GM23338 (cell line): ENCODE measurements at regions not wholly inside any gene's neighbourhood (a gene's known extent, or its start where the extent isn't known, plus 50 kb on each side); places are given as distances from the start of the nearest gene placed in this dataset.

Experiments used
- ATAC-seq: fragments of 200-7000 bp; cut with Tn5 transposase; 3 replicates; pipeline ENCODE4 v1.9.1; 2020
- DNase-seq: peaks from one replicate; pipeline ENCODE4 v3.0.0-alpha.2; 2015; ENCODE audit warnings: low spot score
- H2AFZ ChIP-seq: fragments of 200-600 bp; sonication (generic); 2 replicates; pipeline ENCODE4 v1.8.0; 2016; ENCODE audit warnings: antibody characterized with exemption, mild to moderate bottlenecking, moderate library complexity
- H3F3A ChIP-seq: fragments of 200-600 bp; sonication (generic); replicated peaks from 2 replicates; pipeline ENCODE4 v1.8.0; 2017; ENCODE audit warnings: antibody characterized with exemption, mixed run types, low read depth
- H3K27ac ChIP-seq: fragments of 200-600 bp; sonication (generic); 2 replicates; pipeline ENCODE4 v1.6.1; 2016; ENCODE audit warnings: low read depth
- H3K27me3 ChIP-seq: fragments of 200-600 bp; sonication (generic); 2 replicates; pipeline ENCODE4 v1.8.0; 2016; ENCODE audit warnings: mild to moderate bottlenecking, mixed run types, moderate library complexity; ENCODE audit not compliant: insufficient read depth
- H3K36me3 ChIP-seq: fragments of 200-600 bp; sonication (generic); 2 replicates; pipeline ENCODE4 v1.8.0; 2016; ENCODE audit warnings: mild to moderate bottlenecking; ENCODE audit not compliant: insufficient read depth
- H3K4me1 ChIP-seq: fragments of 200-600 bp; sonication (generic); 2 replicates; pipeline ENCODE4 v1.8.0; 2016; ENCODE audit warnings: mild to moderate bottlenecking, moderate library complexity; ENCODE audit not compliant: insufficient read depth
- H3K4me2 ChIP-seq: fragments of 200-600 bp; sonication (generic); 2 replicates; pipeline ENCODE4 v1.7.1; 2017; ENCODE audit warnings: mixed run types
- H3K4me3 ChIP-seq: fragments of 200-600 bp; sonication (generic); 2 replicates; pipeline ENCODE4 v1.6.1; 2016; ENCODE audit warnings: mixed run types
- H3K79me2 ChIP-seq: fragments of 200-600 bp; sonication (generic); replicated peaks from 2 replicates; pipeline ENCODE4 v1.8.0; 2017; ENCODE audit warnings: mild to moderate bottlenecking; ENCODE audit not compliant: insufficient read depth
- H3K9me2 ChIP-seq: fragments of 200-600 bp; sonication (generic); 2 replicates; pipeline ENCODE4 v1.8.0; 2017; ENCODE audit not compliant: insufficient read depth
- H4K20me1 ChIP-seq: fragments of 200-600 bp; sonication (generic); replicated peaks from 2 replicates; pipeline ENCODE4 v1.8.0; 2017; ENCODE audit warnings: mild to moderate bottlenecking; ENCODE audit not compliant: insufficient read depth
- H3K27ac Mint-ChIP-seq: 2 replicates; pipeline ENCODE4 v1.8.0; 2020; ENCODE audit warnings: inconsistent platforms, mild to moderate bottlenecking, moderate library complexity, mixed read lengths
- H3K27me3 Mint-ChIP-seq: 3 replicates; pipeline ENCODE4 v1.8.0; 2022; ENCODE audit warnings: low read depth, mild to moderate bottlenecking, moderate library complexity, mixed read lengths, inconsistent platforms; ENCODE audit not compliant: insufficient read depth, poor library complexity
- H3K36me3 Mint-ChIP-seq: 3 replicates; pipeline ENCODE4 v1.8.0; 2021; ENCODE audit warnings: low read depth, mild to moderate bottlenecking, inconsistent platforms, moderate library complexity, mixed read lengths
- H3K4me1 Mint-ChIP-seq: 3 replicates; pipeline ENCODE4 v1.8.0; 2020; ENCODE audit warnings: mild to moderate bottlenecking, inconsistent platforms, mixed read lengths
- H3K4me3 Mint-ChIP-seq: 3 replicates; pipeline ENCODE4 v1.8.0; 2021; ENCODE audit warnings: moderate library complexity, mild to moderate bottlenecking, inconsistent platforms, mixed read lengths
- H3K9me3 Mint-ChIP-seq: 3 replicates; pipeline ENCODE4 v1.8.0; 2020; ENCODE audit warnings: moderate library complexity, mild to moderate bottlenecking, inconsistent platforms, mixed read lengths
- CREB1 ChIP-seq: fragments of 250-450 bp; sonication (Bioruptor Pico); IDR thresholded peaks from 2 replicates; pipeline ENCODE4 v1.5.0; 2020; ENCODE audit warnings: low read depth, mild to moderate bottlenecking, moderate library complexity
- EZH2 ChIP-seq: fragments of 200-600 bp; sonication (generic); IDR thresholded peaks from one replicate; pipeline ENCODE4 v1.8.0; 2017; ENCODE audit warnings: antibody characterized with exemption, mild to moderate bottlenecking, low read depth; ENCODE audit not compliant: unreplicated experiment
- EZH2phosphoT487 ChIP-seq: fragments of 200-600 bp; sonication (generic); IDR thresholded peaks from one replicate; pipeline ENCODE4 v1.8.1; 2018; ENCODE audit warnings: antibody characterized with exemption; ENCODE audit not compliant: unreplicated experiment
- JUNB ChIP-seq: IDR thresholded peaks from one replicate; pipeline ENCODE4 v1.6.1; 2016; ENCODE audit warnings: antibody characterized with exemption; ENCODE audit not compliant: unreplicated experiment
- NANOG ChIP-seq: IDR thresholded peaks from 2 replicates; pipeline ENCODE4 v1.6.1; 2016; ENCODE audit warnings: antibody characterized with exemption, borderline replicate concordance
- POLR2AphosphoS5 ChIP-seq: IDR thresholded peaks from 2 replicates; pipeline ENCODE4 v1.6.1; 2016; ENCODE audit warnings: antibody characterized with exemption, low read depth
- STAT1 ChIP-seq: IDR thresholded peaks from one replicate; pipeline ENCODE4 v1.6.1; 2016; ENCODE audit warnings: antibody characterized with exemption; ENCODE audit not compliant: unreplicated experiment
- ZNF331 ChIP-seq: fragments of 250-450 bp; sonication (Bioruptor Pico); IDR thresholded peaks from 2 replicates; pipeline ENCODE4 v1.5.0; 2020; ENCODE audit warnings: low read depth, mild to moderate bottlenecking, moderate library complexity
- TF ChIP-seq, protein P1 (sequence below): IDR thresholded peaks from one replicate; pipeline ENCODE4 v1.6.1; 2018; ENCODE audit warnings: antibody characterized with exemption; ENCODE audit not compliant: unreplicated experiment
- TF ChIP-seq, protein P2 (sequence below): fragments of 250-450 bp; sonication (Bioruptor Pico); IDR thresholded peaks from 2 replicates; pipeline ENCODE4 v1.5.0; 2020; ENCODE audit warnings: mild to moderate bottlenecking, moderate library complexity
- TF ChIP-seq, protein P3 (sequence below), 2 experiments: fragments of 200-600 bp in 1 of 2; sonication (generic) in 1 of 2; conservative IDR thresholded peaks; 2 replicates each; pipeline versions ENCODE4 v1.5.1 to v1.6.1; 2016 to 2017; ENCODE audit warnings: antibody characterized with exemption in 2 of 2, low read depth in 2 of 2, mild to moderate bottlenecking in 2 of 2, moderate library complexity in 1 of 2

DNA sequence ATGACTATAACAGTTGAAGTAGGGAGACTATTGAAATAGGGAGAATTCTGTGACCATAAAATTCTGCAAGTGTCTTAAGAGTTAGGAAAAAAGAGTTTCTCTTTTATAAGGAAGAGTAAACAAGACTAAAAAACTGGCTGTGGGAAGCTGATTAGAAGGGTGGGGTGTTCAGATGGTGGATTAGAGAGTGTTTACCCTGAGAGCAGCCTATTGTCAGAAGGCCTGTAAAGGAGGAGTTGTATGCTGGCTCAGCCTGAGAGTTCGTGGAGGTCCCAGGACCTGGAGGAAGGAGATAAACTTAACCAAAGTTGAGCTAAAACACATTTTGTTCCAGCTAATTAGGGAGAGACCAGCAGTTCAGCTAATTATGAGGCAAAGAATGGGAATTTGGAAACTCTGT lies 629.7 kb downstream of the PCDH7 start:
- Histone ChIP-seq H3K4me2 (no peak overlapping the region), H4K20me1 (no peaks in the 10 kb centered on the region), H3K79me2 (no peaks in the 10 kb centered on the region), H3K4me1 (no peaks in the 10 kb centered on the region), H3K4me3 (no peak overlapping the region), H3F3A (no peaks in the 10 kb centered on the region), H2AFZ (peak overlapping the region; percentile 78; the same call in 1 of the 2 replicates), H3K27ac (no peak overlapping the region), H3K9me2 (no peaks in the 10 kb centered on the region), H3K27me3 (no peaks in the 10 kb centered on the region), H3K36me3 (no peaks in the 10 kb centered on the region)
- H3K27ac Mint-ChIP-seq: 0 out of 2 replicates have a peak overlapping the region, but pooled peaks have one; percentile 36
- TF ChIP-seq POLR2AphosphoS5 (no peak), EZH2phosphoT487 (no peak), JUNB (no peak), EZH2 (no peak)
- TF ChIP-seq, protein P1, sequence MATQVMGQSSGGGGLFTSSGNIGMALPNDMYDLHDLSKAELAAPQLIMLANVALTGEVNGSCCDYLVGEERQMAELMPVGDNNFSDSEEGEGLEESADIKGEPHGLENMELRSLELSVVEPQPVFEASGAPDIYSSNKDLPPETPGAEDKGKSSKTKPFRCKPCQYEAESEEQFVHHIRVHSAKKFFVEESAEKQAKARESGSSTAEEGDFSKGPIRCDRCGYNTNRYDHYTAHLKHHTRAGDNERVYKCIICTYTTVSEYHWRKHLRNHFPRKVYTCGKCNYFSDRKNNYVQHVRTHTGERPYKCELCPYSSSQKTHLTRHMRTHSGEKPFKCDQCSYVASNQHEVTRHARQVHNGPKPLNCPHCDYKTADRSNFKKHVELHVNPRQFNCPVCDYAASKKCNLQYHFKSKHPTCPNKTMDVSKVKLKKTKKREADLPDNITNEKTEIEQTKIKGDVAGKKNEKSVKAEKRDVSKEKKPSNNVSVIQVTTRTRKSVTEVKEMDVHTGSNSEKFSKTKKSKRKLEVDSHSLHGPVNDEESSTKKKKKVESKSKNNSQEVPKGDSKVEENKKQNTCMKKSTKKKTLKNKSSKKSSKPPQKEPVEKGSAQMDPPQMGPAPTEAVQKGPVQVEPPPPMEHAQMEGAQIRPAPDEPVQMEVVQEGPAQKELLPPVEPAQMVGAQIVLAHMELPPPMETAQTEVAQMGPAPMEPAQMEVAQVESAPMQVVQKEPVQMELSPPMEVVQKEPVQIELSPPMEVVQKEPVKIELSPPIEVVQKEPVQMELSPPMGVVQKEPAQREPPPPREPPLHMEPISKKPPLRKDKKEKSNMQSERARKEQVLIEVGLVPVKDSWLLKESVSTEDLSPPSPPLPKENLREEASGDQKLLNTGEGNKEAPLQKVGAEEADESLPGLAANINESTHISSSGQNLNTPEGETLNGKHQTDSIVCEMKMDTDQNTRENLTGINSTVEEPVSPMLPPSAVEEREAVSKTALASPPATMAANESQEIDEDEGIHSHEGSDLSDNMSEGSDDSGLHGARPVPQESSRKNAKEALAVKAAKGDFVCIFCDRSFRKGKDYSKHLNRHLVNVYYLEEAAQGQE: no peak
- DNase-seq (no peak), ATAC-seq (peak; percentile 43; the same call in 1 of the 3 replicates)
- no peak overlapping the region for H3K4me3 Mint-ChIP-seq
- H3K9me3 Mint-ChIP-seq: no peaks in the 10 kb centered on the region
- no peaks in the 10 kb centered on the region for H3K36me3 Mint-ChIP-seq
- H3K27me3 Mint-ChIP-seq: no peaks in the 10 kb centered on the region
- H3K4me1 Mint-ChIP-seq: no peaks in the 10 kb centered on the region

DNA sequence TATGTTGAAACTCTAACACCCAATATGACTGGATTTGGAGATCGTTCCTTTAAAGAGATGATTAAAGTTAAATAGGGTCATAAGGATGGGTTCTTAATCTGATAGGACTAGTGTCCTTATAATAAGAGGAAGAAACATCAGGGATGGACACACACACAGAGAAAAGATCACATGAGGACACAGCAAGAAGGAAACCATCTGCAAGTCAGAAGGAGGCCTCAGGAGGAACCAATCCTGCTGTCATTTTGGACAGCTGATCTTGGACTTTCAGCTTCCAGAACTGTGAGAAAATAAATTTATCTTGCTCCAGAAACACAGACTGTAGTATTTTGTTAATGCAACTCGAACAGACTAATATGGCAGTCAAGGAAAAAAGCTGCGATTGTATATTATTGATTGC lies 631.5 kb downstream of the PCDH7 start:
- Histone ChIP-seq H3K4me1 (no peaks in the 10 kb centered on the region), H3K27me3 (no peaks in the 10 kb centered on the region), H4K20me1 (no peaks in the 10 kb centered on the region), H3K36me3 (no peaks in the 10 kb centered on the region), H3K9me2 (0 out of 2 replicates have a peak, but pooled peaks cover 3% of the 10 kb centered on the region), H3F3A (no peaks in the 10 kb centered on the region), H3K4me3 (no peak overlapping the region), H2AFZ (0 out of 2 replicates have a peak overlapping the region, but pooled peaks have one; percentile 16), H3K27ac (no peak overlapping the region), H3K4me2 (no peak overlapping the region), H3K79me2 (no peaks in the 10 kb centered on the region)
- ATAC-seq (no peak), DNase-seq (no peak)
- Mint-ChIP-seq H3K9me3 (no peaks in the 10 kb centered on the region), H3K4me1 (no peaks in the 10 kb centered on the region), H3K36me3 (no peaks in the 10 kb centered on the region), H3K27me3 (no peaks in the 10 kb centered on the region), H3K4me3 (no peak overlapping the region), H3K27ac (no peak overlapping the region)
- TF ChIP-seq STAT1: no peak
- no peak for TF ChIP-seq POLR2AphosphoS5
- TF ChIP-seq JUNB: no peak
- TF ChIP-seq, protein P2, sequence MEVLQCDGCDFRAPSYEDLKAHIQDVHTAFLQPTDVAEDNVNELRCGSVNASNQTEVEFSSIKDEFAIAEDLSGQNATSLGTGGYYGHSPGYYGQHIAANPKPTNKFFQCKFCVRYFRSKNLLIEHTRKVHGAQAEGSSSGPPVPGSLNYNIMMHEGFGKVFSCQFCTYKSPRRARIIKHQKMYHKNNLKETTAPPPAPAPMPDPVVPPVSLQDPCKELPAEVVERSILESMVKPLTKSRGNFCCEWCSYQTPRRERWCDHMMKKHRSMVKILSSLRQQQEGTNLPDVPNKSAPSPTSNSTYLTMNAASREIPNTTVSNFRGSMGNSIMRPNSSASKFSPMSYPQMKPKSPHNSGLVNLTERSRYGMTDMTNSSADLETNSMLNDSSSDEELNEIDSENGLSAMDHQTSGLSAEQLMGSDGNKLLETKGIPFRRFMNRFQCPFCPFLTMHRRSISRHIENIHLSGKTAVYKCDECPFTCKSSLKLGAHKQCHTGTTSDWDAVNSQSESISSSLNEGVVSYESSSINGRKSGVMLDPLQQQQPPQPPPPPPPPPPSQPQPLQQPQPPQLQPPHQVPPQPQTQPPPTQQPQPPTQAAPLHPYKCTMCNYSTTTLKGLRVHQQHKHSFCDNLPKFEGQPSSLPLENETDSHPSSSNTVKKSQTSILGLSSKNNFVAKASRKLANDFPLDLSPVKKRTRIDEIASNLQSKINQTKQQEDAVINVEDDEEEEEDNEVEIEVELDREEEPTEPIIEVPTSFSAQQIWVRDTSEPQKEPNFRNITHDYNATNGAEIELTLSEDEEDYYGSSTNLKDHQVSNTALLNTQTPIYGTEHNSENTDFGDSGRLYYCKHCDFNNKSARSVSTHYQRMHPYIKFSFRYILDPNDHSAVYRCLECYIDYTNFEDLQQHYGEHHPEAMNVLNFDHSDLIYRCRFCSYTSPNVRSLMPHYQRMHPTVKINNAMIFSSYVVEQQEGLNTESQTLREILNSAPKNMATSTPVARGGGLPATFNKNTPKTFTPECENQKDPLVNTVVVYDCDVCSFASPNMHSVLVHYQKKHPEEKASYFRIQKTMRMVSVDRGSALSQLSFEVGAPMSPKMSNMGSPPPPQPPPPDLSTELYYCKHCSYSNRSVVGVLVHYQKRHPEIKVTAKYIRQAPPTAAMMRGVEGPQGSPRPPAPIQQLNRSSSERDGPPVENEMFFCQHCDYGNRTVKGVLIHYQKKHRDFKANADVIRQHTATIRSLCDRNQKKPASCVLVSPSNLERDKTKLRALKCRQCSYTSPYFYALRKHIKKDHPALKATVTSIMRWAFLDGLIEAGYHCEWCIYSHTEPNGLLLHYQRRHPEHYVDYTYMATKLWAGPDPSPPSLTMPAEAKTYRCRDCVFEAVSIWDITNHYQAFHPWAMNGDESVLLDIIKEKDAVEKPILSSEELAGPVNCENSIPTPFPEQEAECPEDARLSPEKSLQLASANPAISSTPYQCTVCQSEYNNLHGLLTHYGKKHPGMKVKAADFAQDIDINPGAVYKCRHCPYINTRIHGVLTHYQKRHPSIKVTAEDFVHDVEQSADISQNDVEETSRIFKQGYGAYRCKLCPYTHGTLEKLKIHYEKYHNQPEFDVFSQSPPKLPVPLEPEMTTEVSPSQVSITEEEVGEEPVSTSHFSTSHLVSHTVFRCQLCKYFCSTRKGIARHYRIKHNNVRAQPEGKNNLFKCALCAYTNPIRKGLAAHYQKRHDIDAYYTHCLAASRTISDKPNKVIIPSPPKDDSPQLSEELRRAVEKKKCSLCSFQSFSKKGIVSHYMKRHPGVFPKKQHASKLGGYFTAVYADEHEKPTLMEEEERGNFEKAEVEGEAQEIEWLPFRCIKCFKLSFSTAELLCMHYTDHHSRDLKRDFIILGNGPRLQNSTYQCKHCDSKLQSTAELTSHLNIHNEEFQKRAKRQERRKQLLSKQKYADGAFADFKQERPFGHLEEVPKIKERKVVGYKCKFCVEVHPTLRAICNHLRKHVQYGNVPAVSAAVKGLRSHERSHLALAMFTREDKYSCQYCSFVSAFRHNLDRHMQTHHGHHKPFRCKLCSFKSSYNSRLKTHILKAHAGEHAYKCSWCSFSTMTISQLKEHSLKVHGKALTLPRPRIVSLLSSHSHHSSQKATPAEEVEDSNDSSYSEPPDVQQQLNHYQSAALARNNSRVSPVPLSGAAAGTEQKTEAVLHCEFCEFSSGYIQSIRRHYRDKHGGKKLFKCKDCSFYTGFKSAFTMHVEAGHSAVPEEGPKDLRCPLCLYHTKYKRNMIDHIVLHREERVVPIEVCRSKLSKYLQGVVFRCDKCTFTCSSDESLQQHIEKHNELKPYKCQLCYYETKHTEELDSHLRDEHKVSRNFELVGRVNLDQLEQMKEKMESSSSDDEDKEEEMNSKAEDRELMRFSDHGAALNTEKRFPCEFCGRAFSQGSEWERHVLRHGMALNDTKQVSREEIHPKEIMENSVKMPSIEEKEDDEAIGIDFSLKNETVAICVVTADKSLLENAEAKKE: no peak
- TF ChIP-seq, protein P3, sequence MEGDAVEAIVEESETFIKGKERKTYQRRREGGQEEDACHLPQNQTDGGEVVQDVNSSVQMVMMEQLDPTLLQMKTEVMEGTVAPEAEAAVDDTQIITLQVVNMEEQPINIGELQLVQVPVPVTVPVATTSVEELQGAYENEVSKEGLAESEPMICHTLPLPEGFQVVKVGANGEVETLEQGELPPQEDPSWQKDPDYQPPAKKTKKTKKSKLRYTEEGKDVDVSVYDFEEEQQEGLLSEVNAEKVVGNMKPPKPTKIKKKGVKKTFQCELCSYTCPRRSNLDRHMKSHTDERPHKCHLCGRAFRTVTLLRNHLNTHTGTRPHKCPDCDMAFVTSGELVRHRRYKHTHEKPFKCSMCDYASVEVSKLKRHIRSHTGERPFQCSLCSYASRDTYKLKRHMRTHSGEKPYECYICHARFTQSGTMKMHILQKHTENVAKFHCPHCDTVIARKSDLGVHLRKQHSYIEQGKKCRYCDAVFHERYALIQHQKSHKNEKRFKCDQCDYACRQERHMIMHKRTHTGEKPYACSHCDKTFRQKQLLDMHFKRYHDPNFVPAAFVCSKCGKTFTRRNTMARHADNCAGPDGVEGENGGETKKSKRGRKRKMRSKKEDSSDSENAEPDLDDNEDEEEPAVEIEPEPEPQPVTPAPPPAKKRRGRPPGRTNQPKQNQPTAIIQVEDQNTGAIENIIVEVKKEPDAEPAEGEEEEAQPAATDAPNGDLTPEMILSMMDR (conservative IDR thresholded peaks at IDR 0.05; ENCODE audit: low read depth in 2 of 2): no peak
- TF ChIP-seq CREB1: no peak
- TF ChIP-seq ZNF331 (CRISPR knock-in tag): no peak
- no peak for TF ChIP-seq EZH2
- TF ChIP-seq EZH2phosphoT487: no peak
- TF ChIP-seq NANOG: no peak
